Choroid plexus epithelial cell (primary cell): ENCODE measurements at regions not wholly inside any gene's neighbourhood (a gene's known extent, or its start where the extent isn't known, plus 50 kb on each side); places are given as distances from the start of the nearest gene placed in this dataset.
A peak's percentile ranks its signal among the peaks of the same experiment; 100 is the strongest.

Experiments used
- DNase-seq: peaks from one replicate; pipeline ENCODE4 v3.0.0-alpha.2; 2010; ENCODE audit warnings: low read depth
- H3K4me3 ChIP-seq: 2 replicates; pipeline ENCODE4 v1.5.1; 2011; ENCODE audit warnings: low read depth, mild to moderate bottlenecking, control low read depth, low read length, moderate library complexity
- TF ChIP-seq, protein P1 (sequence below): conservative IDR thresholded peaks from 2 replicates; pipeline ENCODE4 v1.5.1; 2011; ENCODE audit warnings: low read depth, mild to moderate bottlenecking, control low read depth, inconsistent platforms, low read length, moderate library complexity

DNA sequence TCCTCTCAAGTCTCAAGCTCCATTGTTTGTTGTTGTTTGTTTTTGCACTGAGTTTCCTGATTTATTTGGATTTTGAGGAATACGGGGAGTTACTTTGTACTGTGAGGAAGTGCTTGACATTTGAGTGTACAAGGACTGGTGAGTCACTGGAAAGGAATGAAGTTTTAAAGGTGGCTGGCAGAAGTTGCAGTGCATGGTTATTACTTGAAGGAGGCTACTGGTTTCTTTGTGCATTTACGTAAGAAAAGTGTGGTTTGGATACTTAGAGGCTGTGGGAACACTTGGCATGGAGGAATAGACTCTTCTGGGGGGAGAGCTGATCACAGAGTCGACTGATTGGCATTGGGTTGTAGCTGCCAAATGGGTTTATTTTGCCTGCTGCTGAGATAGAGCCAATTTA lies 919.0 kb downstream of the TAF11L14 start:
- no peak overlapping the region for H3K4me3 ChIP-seq
- TF ChIP-seq, protein P1, sequence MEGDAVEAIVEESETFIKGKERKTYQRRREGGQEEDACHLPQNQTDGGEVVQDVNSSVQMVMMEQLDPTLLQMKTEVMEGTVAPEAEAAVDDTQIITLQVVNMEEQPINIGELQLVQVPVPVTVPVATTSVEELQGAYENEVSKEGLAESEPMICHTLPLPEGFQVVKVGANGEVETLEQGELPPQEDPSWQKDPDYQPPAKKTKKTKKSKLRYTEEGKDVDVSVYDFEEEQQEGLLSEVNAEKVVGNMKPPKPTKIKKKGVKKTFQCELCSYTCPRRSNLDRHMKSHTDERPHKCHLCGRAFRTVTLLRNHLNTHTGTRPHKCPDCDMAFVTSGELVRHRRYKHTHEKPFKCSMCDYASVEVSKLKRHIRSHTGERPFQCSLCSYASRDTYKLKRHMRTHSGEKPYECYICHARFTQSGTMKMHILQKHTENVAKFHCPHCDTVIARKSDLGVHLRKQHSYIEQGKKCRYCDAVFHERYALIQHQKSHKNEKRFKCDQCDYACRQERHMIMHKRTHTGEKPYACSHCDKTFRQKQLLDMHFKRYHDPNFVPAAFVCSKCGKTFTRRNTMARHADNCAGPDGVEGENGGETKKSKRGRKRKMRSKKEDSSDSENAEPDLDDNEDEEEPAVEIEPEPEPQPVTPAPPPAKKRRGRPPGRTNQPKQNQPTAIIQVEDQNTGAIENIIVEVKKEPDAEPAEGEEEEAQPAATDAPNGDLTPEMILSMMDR, result no peak
- DNase-seq, result peak; percentile 25

DNA sequence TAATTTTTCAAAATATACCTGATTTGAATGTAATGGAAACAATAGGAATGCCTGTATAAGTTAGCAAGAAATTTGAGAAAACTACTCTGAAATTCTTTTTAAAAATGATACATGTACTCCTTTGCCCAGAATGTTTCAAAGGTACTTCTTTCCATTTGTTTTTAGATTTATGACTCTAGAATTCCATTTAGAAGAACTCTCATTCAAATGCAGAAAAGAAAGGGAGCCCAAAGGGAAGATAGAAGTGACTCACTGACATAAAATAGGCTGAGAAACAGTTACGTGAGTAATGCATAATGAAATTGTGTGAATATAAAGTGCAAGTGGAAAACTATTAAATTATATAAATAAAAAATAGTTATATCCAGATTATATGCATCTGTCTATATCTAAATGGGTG lies 926.3 kb downstream of the TAF11L14 start:
- TF ChIP-seq, protein P1, result no peak

DNA sequence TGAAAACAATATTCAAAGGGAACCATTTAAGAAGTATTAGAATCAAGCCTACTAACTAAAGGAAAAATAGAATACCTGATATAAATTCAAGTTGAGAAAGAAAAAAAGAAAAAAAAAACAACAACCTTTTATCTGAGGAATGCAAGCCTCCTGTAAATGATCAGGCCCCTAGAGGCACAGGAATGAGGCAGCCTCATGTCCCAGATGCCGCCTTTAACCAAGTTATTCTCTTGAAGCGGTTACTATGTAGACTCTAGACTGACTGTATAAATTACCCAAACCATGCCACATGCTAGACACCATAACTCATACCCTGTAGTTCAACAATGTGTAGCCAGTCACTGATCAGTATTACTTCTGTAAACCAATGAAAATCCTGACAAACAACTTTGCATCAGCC lies 929.6 kb downstream of the TAF11L14 start:
- TF ChIP-seq, protein P1, result no peak
- no peak overlapping the region for H3K4me3 ChIP-seq
- no peak for DNase-seq

More for the DNA sequence above, 926.3 kb downstream of the TAF11L14 start:
- DNase-seq, result no peak
- H3K4me3 ChIP-seq, result no peak overlapping the region

DNA sequence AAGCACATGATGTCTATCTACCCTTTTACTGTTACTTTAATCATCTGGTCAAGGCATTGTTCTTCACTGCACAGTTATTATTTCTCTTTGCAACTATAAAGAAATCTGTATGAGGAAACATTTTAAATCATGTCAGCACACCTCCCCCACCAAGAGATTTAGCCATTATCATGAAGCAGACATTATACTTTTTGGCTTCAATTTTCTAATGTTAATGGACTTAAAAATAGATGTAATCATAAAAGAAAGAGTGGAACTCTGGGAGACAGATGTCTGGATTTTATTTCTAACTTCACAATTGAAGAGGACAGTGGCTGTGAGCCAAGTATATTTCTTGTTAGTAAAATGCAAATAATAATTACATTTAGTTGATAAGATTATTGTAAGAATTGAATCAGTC lies 932.4 kb downstream of the TAF11L14 start:
- no peak for DNase-seq
- H3K4me3 ChIP-seq, result no peak overlapping the region
- TF ChIP-seq, protein P1, result no peak

DNA sequence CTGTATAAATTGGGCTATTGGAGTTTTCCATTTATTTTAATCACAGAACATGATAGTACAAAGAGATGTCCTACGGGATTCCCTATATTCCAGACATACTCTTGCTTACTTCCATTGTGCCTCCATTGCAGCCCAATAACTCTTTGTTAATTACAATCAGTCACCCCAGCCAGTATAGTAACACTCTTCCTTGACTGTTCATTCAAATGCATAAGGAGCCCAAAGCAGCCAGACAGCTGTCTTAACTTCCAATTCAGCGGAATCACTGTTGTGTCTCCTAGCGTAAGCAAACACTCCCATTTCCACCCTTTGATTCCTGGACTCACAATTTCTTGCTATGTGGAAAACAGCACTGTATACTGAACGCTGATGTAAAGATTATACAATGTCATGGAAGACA lies 942.3 kb downstream of the TAF11L14 start:
- H3K4me3 ChIP-seq, result no peak overlapping the region

DNA sequence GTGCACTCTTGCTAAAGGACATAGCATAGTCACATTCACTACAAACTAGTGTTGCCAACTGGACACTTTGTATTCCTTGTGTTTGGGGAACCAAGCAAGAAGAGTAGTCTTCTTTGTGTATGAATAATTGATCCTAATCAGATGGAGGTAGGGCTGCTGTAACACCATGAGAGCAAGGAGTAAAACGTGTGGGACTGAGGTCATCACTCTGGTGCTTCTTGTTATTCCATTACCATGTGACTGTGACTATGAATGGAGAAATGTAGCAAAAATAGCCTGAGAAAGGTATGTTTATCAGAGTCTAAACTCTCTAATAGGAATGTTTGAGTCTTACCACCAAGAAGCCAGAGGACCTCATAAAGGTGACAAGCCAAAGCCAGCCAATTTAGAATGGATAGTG lies 966.9 kb downstream of the TAF11L14 start:
- TF ChIP-seq, protein P1, result no peak
- no peak for DNase-seq
- no peak overlapping the region for H3K4me3 ChIP-seq

More for the DNA sequence above, 942.3 kb downstream of the TAF11L14 start:
- no peak for DNase-seq
- TF ChIP-seq, protein P1, result no peak

DNA sequence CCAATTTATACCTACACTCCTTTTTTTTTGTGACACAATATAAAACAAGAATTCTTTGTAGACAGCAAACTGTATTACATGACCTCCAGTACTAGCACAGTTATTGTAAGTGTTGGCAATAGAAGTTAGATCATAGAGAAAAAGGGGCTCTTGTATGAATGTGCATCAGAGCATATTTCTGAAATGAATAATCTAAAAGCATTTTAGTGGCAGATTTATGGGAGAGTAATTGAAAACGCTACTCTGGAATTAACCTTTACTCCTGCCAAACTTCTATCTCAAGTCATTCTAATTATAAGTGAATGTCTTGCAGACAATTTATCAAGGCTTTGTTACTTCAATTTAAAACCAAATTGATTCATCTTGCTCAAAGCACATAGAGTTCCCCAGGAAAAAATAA lies 968.1 kb downstream of the TAF11L14 start:
- no peak for DNase-seq
- H3K4me3 ChIP-seq, result no peak overlapping the region
- TF ChIP-seq, protein P1, result no peak
